Activated CD4-positive, alpha-beta T cell treated with anti-CD3 and anti-CD28 coated beads, Interleukin-2, amount 10 ng/mL, durations not matched to agents 24 days and 14 days (primary cell): ENCODE measurements at regions not wholly inside any gene's neighbourhood (a gene's known extent, or its start where the extent isn't known, plus 50 kb on each side); places are given as distances from the start of the nearest gene placed in this dataset.

ENCODE experiments used
- DNase-seq: peaks from one replicate; pipeline ENCODE4 v3.0.0; 2022
- H3K27ac Mint-ChIP-seq: one replicate; pipeline ENCODE4 v1.8.0; 2022; ENCODE audit warnings: mild to moderate bottlenecking, mixed read lengths
- H3K27me3 Mint-ChIP-seq: one replicate; pipeline ENCODE4 v1.8.0; 2022; ENCODE audit warnings: mixed read lengths
- H3K36me3 Mint-ChIP-seq: one replicate; pipeline ENCODE4 v1.8.0; 2022; ENCODE audit warnings: low read depth, mild to moderate bottlenecking, mixed read lengths
- H3K4me1 Mint-ChIP-seq: one replicate; pipeline ENCODE4 v1.8.0; 2021; ENCODE audit warnings: mixed read lengths
- H3K4me3 Mint-ChIP-seq: one replicate; pipeline ENCODE4 v1.8.0; 2022; ENCODE audit warnings: mild to moderate bottlenecking, moderate library complexity, mixed read lengths
- H3K9me3 Mint-ChIP-seq: one replicate; pipeline ENCODE4 v1.8.0; 2021; ENCODE audit warnings: mixed read lengths
- intact Hi-C: fragments of 100-400 bp; cut with micrococcal nuclease; formaldehyde crosslinking; loops from one replicate; pipeline ENCODE4 v1.15.1; 2023

DNA sequence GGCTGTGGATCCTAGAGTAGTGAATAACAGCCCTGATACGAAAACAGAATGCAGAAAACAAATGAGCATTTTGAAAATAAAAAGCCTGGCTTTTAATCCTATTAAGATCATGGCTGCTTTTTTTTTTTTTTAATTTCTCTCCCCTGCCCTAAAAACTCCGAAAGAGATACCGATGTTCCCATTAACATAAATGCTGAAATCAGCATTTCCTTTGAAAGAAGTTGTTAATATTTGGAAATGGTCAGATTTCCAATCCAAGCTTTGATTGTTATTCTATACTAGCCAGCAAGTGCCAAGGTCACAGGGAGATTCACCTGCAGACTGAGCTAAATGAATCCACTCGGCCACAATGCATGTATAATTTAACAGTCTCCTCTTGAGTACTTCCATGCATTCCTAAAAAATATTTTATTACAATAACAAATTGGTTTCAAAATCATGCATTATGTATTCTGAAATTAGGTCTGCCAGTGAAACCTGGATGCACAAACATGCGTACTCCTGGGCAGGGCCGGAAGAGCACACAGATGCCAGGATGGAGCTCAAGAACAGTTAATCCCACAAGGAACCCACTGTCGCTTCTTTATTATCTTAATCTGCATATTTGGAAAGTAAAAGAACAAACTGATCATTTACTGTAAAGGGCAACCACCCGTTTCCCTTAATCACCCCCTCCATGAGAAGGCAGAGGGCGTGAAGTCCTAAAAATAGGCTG is 521.5 kb upstream of the ZFHX3 start:
- H3K27me3 Mint-ChIP-seq, result no peaks in the 10 kb centered on the region
- no peak overlapping the region for H3K27ac Mint-ChIP-seq
- no peak overlapping the region for H3K4me3 Mint-ChIP-seq
- H3K9me3 Mint-ChIP-seq, result no peaks in the 10 kb centered on the region
- H3K36me3 Mint-ChIP-seq, result no peaks in the 10 kb centered on the region
- no peak for DNase-seq
- intact Hi-C loops, result no loop called here
- H3K4me1 Mint-ChIP-seq, result no peaks in the 10 kb centered on the region

DNA sequence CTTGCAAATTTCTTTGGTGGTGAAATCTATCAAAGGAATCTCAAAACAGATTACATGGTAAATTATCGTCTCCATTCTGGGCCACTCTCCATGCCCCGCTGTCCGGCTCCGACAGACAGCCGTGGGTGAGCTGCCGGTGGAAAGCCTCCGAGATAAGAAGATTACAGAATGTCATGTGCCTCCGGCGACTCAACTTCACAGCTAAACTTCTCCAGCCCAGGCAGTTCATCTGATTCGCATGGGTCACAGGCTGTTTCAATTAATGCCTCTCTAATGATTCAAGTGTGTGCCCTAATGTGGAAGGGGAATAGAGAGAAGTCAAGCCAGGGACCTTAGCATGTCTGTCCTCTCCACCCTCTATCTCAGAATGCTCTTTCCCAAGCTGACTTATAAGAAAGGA is 520.8 kb upstream of the ZFHX3 start:
- Mint-ChIP-seq H3K36me3 (no peaks in the 10 kb centered on the region), H3K9me3 (no peaks in the 10 kb centered on the region), H3K27me3 (no peaks in the 10 kb centered on the region), H3K4me3 (no peak overlapping the region), H3K27ac (no peak overlapping the region), H3K4me1 (no peaks in the 10 kb centered on the region)
- DNase-seq, result no peak
- intact Hi-C loops, result no loop called here

DNA sequence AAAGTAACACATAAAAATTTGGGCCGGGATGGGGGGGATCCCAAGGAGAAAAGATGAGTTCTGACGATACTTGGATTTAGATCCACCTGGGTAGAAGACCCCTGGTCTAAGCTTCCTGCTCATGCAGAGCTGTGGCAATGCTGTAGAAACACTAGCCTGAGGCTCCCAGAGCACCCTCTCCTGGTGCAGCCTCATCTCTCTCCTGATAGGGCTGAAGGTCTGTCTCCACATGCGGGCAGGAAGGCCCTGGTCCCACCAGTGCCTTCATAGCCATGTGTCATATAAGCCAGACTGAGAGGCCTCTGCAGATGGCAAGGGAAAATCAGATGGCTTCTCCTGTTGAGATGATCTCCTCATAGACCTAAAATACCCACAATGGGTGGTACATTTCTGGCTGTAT is 518.0 kb upstream of the ZFHX3 start:
- intact Hi-C loops, result no loop called here
- Mint-ChIP-seq H3K27ac (no peak overlapping the region), H3K36me3 (no peaks in the 10 kb centered on the region), H3K4me3 (no peak overlapping the region), H3K9me3 (no peaks in the 10 kb centered on the region), H3K4me1 (no peaks in the 10 kb centered on the region), H3K27me3 (no peaks in the 10 kb centered on the region)
- DNase-seq, result no peak

DNA sequence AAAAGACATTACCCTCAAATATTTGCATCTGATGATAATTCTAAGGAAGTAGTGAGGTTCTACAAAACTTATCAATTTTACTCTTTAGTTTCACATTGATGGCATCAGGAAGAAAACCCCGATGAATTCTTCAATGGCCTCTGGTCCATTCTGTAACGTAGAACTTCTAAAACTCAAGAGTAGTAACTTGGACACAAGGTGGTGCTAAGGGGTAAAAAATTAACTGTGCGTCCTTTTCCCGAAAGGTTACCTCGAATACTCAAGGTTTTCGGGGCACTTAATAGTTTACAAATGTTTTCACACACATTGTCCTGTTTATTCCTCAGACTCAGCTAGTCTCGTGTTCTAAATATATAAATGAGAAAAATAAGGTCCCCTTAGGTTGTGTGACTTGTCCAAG is 517.3 kb upstream of the ZFHX3 start:
- Mint-ChIP-seq H3K9me3 (no peaks in the 10 kb centered on the region), H3K4me1 (no peaks in the 10 kb centered on the region), H3K27me3 (no peaks in the 10 kb centered on the region), H3K36me3 (no peaks in the 10 kb centered on the region), H3K27ac (no peak overlapping the region), H3K4me3 (no peak overlapping the region)
- no peak for DNase-seq
- intact Hi-C loops, result no loop called here

DNA sequence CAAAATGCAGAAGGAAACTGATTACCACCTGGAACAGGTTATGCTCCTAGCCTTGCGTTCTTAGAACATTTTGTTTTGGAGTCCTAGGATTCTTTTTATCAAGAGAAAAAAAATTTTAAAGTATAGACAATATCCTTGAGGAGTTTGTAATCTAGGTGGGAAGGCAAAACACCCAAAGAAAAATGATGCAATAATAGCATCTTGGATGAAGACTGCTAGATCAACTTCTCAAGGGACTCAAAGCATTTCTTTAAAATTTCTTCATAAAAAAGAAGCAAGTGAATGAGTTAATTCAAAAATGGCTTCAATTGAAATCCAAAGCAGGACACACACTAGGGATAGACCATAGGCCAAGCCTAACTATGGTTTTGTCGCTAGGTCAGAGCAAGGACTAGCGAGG is 515.8 kb upstream of the ZFHX3 start:
- no peak for DNase-seq
- Mint-ChIP-seq H3K4me1 (no peaks in the 10 kb centered on the region), H3K9me3 (no peaks in the 10 kb centered on the region), H3K27ac (no peak overlapping the region), H3K36me3 (no peaks in the 10 kb centered on the region), H3K4me3 (no peak overlapping the region), H3K27me3 (no peaks in the 10 kb centered on the region)
- intact Hi-C loops, result no loop called here

DNA sequence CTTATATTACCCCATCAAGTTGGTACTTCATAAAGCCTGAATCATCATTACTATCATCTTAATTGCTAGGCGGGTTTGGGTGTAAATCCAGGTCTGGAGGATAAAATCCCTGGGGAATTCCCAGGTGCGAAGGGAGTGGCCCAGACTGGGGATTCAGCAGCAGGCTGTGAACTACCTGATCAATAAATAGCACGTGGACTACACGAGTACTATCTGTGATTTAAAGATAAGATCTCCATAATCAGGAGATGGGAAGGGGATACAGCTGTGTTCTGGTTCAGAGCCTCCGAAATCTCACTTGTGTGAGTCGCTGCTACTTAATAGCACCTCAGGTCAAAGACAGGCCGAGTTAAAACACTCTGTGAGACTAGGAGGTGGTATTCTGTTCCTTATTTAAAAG is 512.6 kb upstream of the ZFHX3 start:
- no peaks in the 10 kb centered on the region for H3K4me1 Mint-ChIP-seq
- DNase-seq, result no peak
- no peaks in the 10 kb centered on the region for H3K36me3 Mint-ChIP-seq
- H3K27me3 Mint-ChIP-seq, result no peaks in the 10 kb centered on the region
- no peak overlapping the region for H3K4me3 Mint-ChIP-seq
- H3K27ac Mint-ChIP-seq, result no peak overlapping the region
- intact Hi-C loops, result no loop called here
- H3K9me3 Mint-ChIP-seq, result no peaks in the 10 kb centered on the region

DNA sequence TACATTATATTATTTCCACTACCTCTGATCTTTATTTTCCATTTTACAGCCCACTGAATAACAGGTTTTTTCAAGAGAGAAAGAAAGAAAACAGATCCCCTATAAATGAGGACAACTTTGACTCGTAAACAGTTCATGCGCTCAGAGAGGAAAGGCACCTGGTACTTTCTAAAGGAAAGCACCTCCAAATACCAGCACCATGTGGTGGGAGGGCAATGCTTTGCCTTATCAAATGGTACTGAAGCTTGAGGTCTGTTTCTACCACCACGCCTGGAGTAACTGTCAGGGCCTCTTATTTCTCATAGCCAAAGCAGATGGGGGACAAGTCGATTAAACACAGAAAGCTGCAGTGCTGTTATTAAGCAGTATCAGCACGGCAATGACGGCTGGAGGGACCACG is 510.3 kb upstream of the ZFHX3 start:
- H3K9me3 Mint-ChIP-seq, result no peaks in the 10 kb centered on the region
- intact Hi-C loops, result no loop called here
- H3K36me3 Mint-ChIP-seq, result no peaks in the 10 kb centered on the region

DNA sequence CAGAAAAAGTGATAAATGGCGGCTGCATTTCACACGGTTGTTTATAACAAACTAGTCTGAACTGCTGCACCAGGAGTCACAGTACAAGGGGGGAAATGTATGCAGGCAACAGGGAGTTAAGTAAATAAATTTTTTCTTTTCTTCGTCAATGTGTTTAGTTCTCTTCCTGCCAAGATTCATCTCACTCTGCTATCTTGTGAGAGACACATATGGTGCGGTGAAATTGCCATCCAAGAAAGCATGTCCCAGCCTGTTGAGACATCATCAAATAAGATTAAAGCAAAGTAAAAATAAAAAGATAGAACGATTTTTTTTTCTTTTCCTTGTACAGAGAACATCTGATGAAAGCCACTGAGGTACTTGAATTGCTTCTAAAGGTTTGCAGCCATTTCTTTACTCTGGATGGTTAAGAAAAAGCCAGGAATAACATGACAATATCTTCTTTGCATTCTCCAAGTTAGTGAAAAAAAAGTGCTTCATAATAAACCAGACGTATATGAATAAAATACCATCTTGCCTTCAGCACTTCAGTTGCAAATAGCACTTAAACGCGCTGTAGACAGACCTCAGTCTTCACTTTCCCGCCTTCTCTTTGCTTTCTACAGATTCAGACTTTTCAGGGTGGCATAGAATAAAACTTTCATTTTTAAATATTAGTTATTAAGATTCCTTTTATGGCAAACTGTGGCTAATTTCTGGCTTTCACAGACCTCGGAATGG is 506.2 kb upstream of the ZFHX3 start:
- H3K4me3 Mint-ChIP-seq, result no peak overlapping the region

More for the DNA sequence above, 510.3 kb upstream of the ZFHX3 start:
- Mint-ChIP-seq H3K4me3 (no peak overlapping the region), H3K4me1 (no peaks in the 10 kb centered on the region), H3K27ac (no peak overlapping the region), H3K27me3 (no peaks in the 10 kb centered on the region)
- no peak for DNase-seq

DNA sequence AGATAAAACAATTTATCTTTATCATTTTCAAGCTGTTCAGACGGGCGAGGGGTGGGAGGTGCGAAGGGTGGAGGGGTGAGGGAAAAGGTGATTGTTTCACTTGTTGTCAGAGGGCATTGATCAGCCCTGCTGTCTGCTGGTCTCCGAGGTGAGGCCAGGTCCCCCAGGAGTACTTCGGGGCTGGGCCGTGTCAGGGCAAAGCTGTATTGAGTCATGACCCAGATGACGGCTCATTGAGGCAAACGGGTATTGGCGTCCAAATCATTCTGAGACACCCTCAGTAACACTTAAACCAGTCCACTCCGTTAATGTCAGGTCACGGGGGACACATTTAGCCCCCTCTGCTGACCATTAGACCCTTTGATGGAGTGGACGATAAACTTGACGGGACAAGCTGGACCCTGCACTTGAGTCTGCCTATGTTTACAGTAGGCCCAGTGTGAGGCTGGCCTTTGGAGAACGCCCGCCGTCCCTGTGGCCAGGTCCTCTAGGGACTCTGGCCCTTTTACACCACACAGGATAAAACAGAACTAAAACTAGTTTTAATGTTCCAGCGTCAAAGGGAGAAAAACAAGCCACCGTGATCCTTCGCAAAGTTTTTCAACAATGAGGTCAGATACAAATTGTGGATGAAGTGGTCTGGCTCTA is 502.2 kb upstream of the ZFHX3 start:
- no peak overlapping the region for H3K27ac Mint-ChIP-seq
- peaks cover 12% of the 10 kb centered on the region for H3K27me3 Mint-ChIP-seq
- intact Hi-C loops, result no loop called here
- DNase-seq, result no peak
- peaks cover 2% of the 10 kb centered on the region for H3K4me1 Mint-ChIP-seq
- H3K36me3 Mint-ChIP-seq, result no peaks in the 10 kb centered on the region
- no peaks in the 10 kb centered on the region for H3K9me3 Mint-ChIP-seq
- no peak overlapping the region for H3K4me3 Mint-ChIP-seq

More for the DNA sequence above, 506.2 kb upstream of the ZFHX3 start:
- Mint-ChIP-seq H3K9me3 (no peaks in the 10 kb centered on the region), H3K36me3 (no peaks in the 10 kb centered on the region), H3K27me3 (no peaks in the 10 kb centered on the region), H3K4me1 (no peaks in the 10 kb centered on the region), H3K27ac (no peak overlapping the region)
- DNase-seq, result no peak
- intact Hi-C loops, result no loop called here

DNA sequence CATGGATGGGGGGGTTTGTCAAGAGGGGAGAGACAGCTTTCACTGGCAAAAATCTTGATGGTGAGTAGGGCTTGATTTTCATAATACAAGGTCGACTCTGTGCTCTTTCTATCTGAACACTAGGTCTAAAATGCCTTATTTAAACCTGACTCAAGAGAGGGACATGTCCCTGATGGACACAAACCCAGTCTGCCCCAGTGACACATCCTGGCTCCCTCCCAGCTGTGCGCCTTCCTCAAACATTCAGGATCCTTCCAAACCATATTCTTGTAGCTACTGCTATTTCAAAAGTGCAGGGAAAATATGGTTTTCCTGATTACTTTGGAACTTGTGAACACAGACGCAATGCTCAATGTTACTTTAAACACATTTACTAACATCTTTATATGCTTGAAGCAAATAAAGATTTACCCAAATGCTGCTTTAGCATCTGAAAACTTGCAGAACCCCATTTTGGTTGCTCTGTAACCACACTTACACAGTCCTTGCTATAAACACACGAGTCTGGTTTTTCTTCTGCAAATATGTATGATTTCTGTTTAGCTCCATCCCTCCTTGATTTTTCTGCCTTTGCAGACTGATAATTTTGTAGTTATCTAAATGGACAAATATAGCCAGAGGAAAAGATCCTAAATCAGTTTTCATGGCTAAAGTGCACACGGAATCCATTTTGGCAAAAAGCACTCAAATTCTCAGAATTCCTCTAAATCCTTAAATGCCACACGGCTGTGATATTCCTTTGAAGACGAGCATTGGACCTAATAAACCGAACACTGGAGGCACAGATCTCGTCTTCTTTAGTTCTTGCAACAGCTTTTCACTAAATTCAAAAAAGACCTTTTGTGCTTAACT is 499.9 kb upstream of the ZFHX3 start:
- H3K36me3 Mint-ChIP-seq, result no peaks in the 10 kb centered on the region

DNA sequence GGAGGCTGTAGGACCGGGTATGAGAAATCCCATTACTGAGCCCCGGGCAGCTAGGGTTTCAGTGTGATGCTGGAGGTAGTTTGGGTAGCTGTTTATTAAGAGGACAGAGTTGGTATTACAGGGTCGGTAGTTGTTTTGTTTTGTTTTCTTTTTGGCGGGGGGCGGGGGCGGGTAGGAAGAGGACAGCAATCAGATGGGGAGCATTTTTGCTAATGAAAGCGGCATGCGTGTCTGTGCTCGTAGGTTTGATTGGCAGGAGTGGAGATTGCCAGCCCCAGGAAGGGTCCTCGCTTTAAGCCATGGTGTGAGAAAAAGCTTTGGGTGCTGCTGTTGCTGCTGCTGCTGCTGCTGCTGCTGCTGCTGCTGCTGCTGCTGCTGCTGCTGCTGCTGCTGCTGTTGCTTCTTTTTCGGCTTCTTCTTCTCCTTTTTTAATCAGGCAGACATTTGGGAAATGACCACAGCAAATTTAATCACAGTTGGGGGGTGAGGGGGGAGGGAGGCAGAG is 498.5 kb upstream of the ZFHX3 start:
- peaks cover 2% of the 10 kb centered on the region for H3K4me1 Mint-ChIP-seq
- intact Hi-C loops, result no loop called here
- H3K9me3 Mint-ChIP-seq, result no peaks in the 10 kb centered on the region
- no peak for DNase-seq
- no peaks in the 10 kb centered on the region for H3K36me3 Mint-ChIP-seq
- H3K4me3 Mint-ChIP-seq, result no peak overlapping the region
- H3K27me3 Mint-ChIP-seq, result peaks cover 30% of the 10 kb centered on the region
- no peak overlapping the region for H3K27ac Mint-ChIP-seq

More for the DNA sequence above, 499.9 kb upstream of the ZFHX3 start:
- DNase-seq, result no peak
- Mint-ChIP-seq H3K27ac (no peak overlapping the region), H3K4me1 (peaks cover 2% of the 10 kb centered on the region), H3K27me3 (peaks cover 30% of the 10 kb centered on the region), H3K9me3 (no peaks in the 10 kb centered on the region), H3K4me3 (no peak overlapping the region)
- intact Hi-C loops, result no loop called here

DNA sequence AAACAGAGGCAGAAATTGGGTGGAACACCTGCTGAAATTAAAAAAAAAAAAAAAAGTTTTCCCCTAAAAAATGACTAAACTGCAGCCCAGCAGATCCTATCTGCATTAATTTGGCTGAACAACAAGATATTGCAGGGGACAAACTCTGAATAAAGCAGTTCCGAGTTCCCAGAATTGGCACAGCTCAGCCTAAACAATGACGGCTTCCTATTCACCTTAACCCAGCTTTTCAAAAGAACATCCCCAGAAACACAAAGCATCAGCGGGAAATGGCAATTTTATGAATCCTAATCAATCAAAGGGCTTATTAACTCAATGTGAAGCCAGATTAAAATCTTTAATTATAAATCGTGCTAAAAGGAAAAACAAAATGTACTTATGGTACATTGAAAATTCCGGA is 497.8 kb upstream of the ZFHX3 start:
- Mint-ChIP-seq H3K4me1 (peaks cover 2% of the 10 kb centered on the region), H3K4me3 (no peak overlapping the region), H3K27me3 (peaks cover 30% of the 10 kb centered on the region), H3K36me3 (no peaks in the 10 kb centered on the region), H3K27ac (no peak overlapping the region), H3K9me3 (no peaks in the 10 kb centered on the region)
- intact Hi-C loops, result no loop called here
- DNase-seq, result no peak

DNA sequence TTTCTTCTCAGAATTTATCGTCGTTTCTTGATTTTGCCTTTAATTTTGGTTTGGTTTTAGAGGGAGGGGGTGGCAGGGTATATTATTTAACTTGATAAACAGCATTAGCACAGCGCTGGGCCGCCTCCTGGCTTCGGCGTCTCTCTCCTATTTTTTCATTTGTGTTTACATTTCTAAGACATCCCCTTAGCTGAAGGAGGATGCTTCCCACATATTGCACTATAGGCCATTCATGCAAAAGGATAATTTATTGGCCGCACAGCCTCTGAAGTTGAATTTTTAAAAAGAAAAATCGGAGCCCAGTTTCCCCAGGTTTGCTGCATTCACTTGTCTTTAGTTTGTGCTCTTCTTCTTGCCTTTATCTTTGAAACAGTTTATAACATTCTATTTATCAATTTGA is 497.4 kb upstream of the ZFHX3 start:
- H3K36me3 Mint-ChIP-seq, result no peaks in the 10 kb centered on the region
- DNase-seq, result no peak
- H3K9me3 Mint-ChIP-seq, result no peaks in the 10 kb centered on the region
- H3K27ac Mint-ChIP-seq, result no peak overlapping the region
- peaks cover 2% of the 10 kb centered on the region for H3K4me1 Mint-ChIP-seq
- intact Hi-C loops, result no loop called here
- H3K4me3 Mint-ChIP-seq, result no peak overlapping the region
- H3K27me3 Mint-ChIP-seq, result peaks cover 30% of the 10 kb centered on the region
